ENCODE measurements at regions not wholly inside any gene's neighbourhood (a gene's known extent, or its start where the extent isn't known, plus 50 kb on each side); places are given as distances from the start of the nearest gene placed in this dataset.

DNA sequence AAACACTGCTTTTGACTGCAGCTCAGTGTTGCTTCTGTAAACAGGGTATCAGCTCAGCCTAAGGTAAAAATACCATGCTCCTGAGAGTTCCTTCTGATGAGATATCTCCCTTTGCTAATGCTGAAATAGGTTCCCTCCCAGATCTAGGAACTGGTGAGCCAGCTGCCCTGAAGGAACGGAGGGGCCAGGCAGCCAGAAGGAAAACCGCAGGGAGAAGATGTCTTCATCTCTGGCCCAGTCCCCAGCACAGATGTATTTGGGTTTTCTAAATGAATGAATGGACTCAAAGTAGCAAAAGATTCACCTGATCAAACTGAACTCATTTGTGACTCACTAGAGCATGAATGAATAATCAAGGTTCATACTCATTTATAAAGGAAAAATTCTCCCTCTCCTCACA lies 247.8 kb downstream of the MSRB3 start (continued):
- TF ChIP-seq, protein P1, sequence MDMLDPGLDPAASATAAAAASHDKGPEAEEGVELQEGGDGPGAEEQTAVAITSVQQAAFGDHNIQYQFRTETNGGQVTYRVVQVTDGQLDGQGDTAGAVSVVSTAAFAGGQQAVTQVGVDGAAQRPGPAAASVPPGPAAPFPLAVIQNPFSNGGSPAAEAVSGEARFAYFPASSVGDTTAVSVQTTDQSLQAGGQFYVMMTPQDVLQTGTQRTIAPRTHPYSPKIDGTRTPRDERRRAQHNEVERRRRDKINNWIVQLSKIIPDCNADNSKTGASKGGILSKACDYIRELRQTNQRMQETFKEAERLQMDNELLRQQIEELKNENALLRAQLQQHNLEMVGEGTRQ (IDR thresholded peaks at IDR 0.05; ENCODE audit: borderline replicate concordance, low read depth, low read length), result no peak
- TF ChIP-seq FOSL2 (IDR thresholded peaks at IDR 0.05; ENCODE audit: borderline replicate concordance, low read depth) (no peak), NRF1 (IDR thresholded peaks at IDR 0.05; ENCODE audit: low read depth, low read length) (no peak)

DNA sequence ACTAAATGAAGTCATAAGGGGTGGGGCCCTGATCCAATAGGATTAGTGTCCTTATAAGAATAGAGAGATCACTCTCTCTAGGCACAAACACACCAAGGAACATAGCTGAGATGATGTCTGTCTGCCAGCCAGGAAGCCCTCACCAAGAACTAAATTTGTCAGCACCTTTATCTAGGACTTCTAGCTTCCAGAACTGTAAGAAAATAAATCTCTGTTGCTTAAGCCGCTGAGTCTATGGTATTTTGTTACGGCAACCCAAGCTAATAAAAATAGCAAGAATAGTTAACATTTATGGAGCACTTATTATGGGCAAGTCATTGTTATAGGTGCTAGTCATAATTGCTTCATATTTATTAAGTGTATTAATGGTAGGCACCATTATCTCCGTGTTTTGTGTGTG lies 249.6 kb downstream of the MSRB3 start:
- H3K27me3 ChIP-seq (ENCODE audit: insufficient read depth), result no peaks in the 10 kb centered on the region
- no peaks in the 10 kb centered on the region for H4K20me1 ChIP-seq (ENCODE audit: insufficient read depth)
- H3K9ac ChIP-seq, result no peak overlapping the region
- ChIA-PET CTCF (no interaction called here), POLR2A (no interaction called here)
- no peaks in the 10 kb centered on the region for H3K9me2 ChIP-seq
- H3K4me2 ChIP-seq, result no peak overlapping the region
- TF ChIP-seq RCOR1 (IDR thresholded peaks at IDR 0.05; ENCODE audit: low read length) (no peak), JUND (IDR thresholded peaks at IDR 0.05) (no peak), TCF12 (IDR thresholded peaks at IDR 0.05) (no peak), EZH2phosphoT487 (IDR thresholded peaks at IDR 0.05; ENCODE audit: borderline replicate concordance, low read depth) (no peak), RFX5 (IDR thresholded peaks at IDR 0.05; ENCODE audit: low read length) (no peak), MXI1 (IDR thresholded peaks at IDR 0.05; ENCODE audit: low read depth, low read length) (no peak), EP300 (IDR thresholded peaks at IDR 0.05; ENCODE audit: borderline replicate concordance in 1 of 2, low read depth in 1 of 2, low read length in 1 of 2) (no peak), MEF2A (IDR thresholded peaks at IDR 0.05; ENCODE audit: borderline replicate concordance, low read depth) (no peak)
- TF ChIP-seq, protein P2, sequence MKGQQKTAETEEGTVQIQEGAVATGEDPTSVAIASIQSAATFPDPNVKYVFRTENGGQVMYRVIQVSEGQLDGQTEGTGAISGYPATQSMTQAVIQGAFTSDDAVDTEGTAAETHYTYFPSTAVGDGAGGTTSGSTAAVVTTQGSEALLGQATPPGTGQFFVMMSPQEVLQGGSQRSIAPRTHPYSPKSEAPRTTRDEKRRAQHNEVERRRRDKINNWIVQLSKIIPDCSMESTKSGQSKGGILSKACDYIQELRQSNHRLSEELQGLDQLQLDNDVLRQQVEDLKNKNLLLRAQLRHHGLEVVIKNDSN (IDR thresholded peaks at IDR 0.05; ENCODE audit: borderline replicate concordance, low read depth), result no peak
- H3K36me3 ChIP-seq (replicated peaks in 1 of 2; ENCODE audit: control insufficient read depth in 1 of 2, insufficient read depth in 2 of 2, low read length in 1 of 2), result peaks cover 0 to 19% of the 10 kb centered on the region in 2 experiments
- peaks cover 4 to 32% of the 10 kb centered on the region in 2 experiments for H3K4me1 ChIP-seq (ENCODE audit: control insufficient read depth in 1 of 2, insufficient read depth in 2 of 2, low read depth in 1 of 2, low read length in 1 of 2)
- 64% methylated on average over 3 of the region's 3 CpGs for WGBS (ENCODE audit: low lambda C conversion rate)
- H3F3A ChIP-seq (replicated peaks; ENCODE audit: insufficient read depth), result peaks cover 42% of the 10 kb centered on the region
- 0 out of 2 replicates have a peak, but pooled peaks cover 6% of the 10 kb centered on the region for H3K79me2 ChIP-seq (ENCODE audit: insufficient read depth)
- no peaks in the 10 kb centered on the region for H3K9me3 ChIP-seq
- H2AFZ ChIP-seq (ENCODE audit: low read depth), result no peak overlapping the region
- no peak overlapping the region for H3K27ac ChIP-seq (ENCODE audit: low read depth in 2 of 2, low read length in 1 of 2)
- no peak for DNase-seq
- H3K4me3 ChIP-seq (ENCODE audit: low read depth in 2 of 2, low read length in 1 of 2), result no peak overlapping the region

DNA sequence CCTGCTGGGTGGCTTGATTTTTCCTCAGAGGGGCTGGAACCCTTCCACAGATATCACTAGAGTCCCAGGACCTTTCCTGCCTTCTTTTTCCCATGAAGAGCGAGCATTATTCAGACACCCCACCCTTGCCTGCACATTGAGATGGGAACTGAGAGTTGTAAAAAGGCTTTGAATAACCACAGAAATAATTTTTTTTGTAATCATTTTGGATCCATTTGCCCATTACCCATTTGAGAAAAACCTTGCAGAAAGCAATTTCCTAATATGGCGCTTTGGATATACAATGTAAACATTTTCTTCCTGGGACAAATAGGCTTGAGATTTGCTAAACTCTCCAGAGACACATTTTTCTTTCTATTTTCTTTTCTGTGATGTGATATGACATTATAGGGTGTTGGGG lies 250.6 kb downstream of the MSRB3 start:
- Histone ChIP-seq H3K79me2 (ENCODE audit: insufficient read depth) (0 out of 2 replicates have a peak, but pooled peaks cover 6% of the 10 kb centered on the region), H3K4me2 (no peak overlapping the region), H2AFZ (ENCODE audit: low read depth) (no peak overlapping the region), H3K9ac (no peak overlapping the region), H3K27ac (ENCODE audit: low read depth in 2 of 2, low read length in 1 of 2) (no peak overlapping the region), H3K27me3 (ENCODE audit: insufficient read depth) (no peaks in the 10 kb centered on the region), H3K9me3 (no peaks in the 10 kb centered on the region), H4K20me1 (ENCODE audit: insufficient read depth) (no peaks in the 10 kb centered on the region), H3K4me3 (ENCODE audit: low read depth in 2 of 2, low read length in 1 of 2) (no peak overlapping the region), H3K4me1 (ENCODE audit: control insufficient read depth in 1 of 2, insufficient read depth in 2 of 2, low read depth in 1 of 2, low read length in 1 of 2) (peaks cover 2 to 30% of the 10 kb centered on the region in 2 experiments), H3F3A (replicated peaks; ENCODE audit: insufficient read depth) (peaks cover 34% of the 10 kb centered on the region), H3K36me3 (replicated peaks in 1 of 2; ENCODE audit: control insufficient read depth in 1 of 2, insufficient read depth in 2 of 2, low read length in 1 of 2) (peaks cover 0 to 22% of the 10 kb centered on the region in 2 experiments), H3K9me2 (no peaks in the 10 kb centered on the region)
- DNase-seq, result no peak
- POLR2A ChIA-PET, result no interaction called here
- CTCF ChIA-PET, result no interaction called here
- TF ChIP-seq, protein P3, sequence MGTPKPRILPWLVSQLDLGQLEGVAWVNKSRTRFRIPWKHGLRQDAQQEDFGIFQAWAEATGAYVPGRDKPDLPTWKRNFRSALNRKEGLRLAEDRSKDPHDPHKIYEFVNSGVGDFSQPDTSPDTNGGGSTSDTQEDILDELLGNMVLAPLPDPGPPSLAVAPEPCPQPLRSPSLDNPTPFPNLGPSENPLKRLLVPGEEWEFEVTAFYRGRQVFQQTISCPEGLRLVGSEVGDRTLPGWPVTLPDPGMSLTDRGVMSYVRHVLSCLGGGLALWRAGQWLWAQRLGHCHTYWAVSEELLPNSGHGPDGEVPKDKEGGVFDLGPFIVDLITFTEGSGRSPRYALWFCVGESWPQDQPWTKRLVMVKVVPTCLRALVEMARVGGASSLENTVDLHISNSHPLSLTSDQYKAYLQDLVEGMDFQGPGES (IDR thresholded peaks at IDR 0.05; ENCODE audit: low read depth, low read length), result no peak
- TF ChIP-seq FOXM1 (IDR thresholded peaks at IDR 0.05; ENCODE audit: low read depth), result no peak
- 86% methylated on average over 2 of the region's 2 CpGs for WGBS (ENCODE audit: low lambda C conversion rate)

Data from SK-N-SH (cell line).